Umbilical cord (tissue), 1 donor: ENCODE measurements at regions not wholly inside any gene's neighbourhood (a gene's known extent, or its start where the extent isn't known, plus 50 kb on each side); places are given as distances from the start of the nearest gene placed in this dataset.

Source experiments
- DNase-seq: peaks from one replicate; pipeline ENCODE4 v3.0.0-alpha.2; 2015; ENCODE audit warnings: low spot score

GRCh38 chr3:40642812-40643211 lies 118.1 kb downstream of the ZNF621 start:
- DNase-seq = no peak

DNA sequence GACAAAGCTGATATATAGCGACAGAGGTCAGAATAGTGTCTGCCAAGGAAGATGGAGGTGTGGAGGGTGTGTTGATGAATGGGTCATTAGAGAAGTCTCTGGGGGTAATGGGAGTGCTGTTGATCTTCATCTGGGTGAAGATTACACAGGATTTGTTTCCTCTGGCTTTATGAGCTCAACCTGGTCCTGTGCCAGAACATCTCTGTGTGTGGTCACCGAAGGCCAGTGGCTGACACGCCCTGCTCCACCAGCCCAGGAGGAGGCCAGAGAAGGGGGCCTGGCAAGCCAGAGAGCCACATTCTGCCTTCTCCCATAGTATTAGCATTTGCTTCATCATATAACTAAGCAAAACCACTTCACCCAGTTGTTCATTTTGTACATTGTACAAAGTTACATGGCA lies 121.1 kb downstream of the ZNF621 start:
- DNase-seq = no peak

DNA sequence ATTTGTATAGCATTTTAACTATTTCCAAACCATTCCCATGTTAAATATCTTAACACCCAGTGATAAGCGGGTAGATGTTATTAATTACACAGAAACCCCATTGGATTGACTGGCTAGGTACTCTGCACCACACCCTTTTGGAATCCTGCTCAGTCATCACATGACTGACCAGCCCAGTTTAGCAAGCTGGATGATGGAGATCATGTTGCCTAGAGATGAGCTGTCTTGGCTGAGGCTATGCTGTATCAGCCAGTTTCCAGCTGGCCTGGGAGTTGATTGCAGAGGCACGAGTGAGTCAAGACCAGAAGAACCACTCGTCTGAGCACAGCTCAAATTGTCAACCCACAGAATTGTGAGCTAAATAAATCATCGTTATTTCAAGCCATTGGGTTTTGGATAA lies 124.6 kb downstream of the ZNF621 start:
- no peak for DNase-seq

GRCh38 chr3:40652072-40652471 lies 127.3 kb downstream of the ZNF621 start:
- DNase-seq = no peak

DNA sequence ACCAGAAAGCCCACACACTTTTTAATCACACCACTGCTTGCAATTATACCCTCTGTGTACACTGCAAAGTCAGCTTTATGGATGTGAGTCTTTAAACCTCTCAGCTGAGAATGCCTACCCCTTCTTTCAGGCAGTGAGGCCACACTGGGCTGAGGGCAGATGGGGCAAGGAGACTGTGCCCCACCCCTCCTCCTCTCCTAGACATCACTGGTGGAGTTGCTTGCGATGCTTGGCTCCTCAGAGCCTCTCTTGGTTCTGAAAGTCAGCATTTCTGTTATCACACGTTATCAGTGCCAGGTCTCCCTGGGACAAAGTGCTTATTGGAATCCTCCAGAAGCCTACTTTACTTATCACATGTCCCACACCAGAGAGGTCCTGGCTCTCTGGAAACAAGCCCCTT lies 128.2 kb downstream of the ZNF621 start:
- DNase-seq = peak; percentile 19

DNA sequence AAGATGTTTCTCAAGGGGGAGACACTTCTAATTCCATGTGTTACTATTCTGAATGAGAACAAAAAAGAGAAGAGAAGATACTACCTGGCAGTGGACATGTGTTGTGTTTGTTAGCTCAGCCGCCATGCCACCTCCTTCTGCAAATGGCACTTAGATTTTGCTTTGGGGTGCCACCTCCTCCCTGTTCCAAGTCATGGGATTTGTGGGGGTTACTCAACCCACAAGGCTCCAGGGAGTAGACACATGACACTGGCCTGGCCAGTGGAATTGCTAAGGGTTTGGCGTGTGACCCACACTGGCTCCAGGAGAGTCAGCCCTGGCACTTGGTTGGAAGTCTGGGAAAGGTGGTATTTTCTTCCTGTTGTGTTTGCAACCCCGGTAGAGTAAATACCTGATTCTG lies 129.1 kb downstream of the ZNF621 start:
- no peak for DNase-seq

GRCh38 chr3:40655551-40655950 lies 130.8 kb downstream of the ZNF621 start:
- no peak for DNase-seq

GRCh38 chr3:40657623-40658022 lies 132.9 kb downstream of the ZNF621 start:
- no peak for DNase-seq

DNA sequence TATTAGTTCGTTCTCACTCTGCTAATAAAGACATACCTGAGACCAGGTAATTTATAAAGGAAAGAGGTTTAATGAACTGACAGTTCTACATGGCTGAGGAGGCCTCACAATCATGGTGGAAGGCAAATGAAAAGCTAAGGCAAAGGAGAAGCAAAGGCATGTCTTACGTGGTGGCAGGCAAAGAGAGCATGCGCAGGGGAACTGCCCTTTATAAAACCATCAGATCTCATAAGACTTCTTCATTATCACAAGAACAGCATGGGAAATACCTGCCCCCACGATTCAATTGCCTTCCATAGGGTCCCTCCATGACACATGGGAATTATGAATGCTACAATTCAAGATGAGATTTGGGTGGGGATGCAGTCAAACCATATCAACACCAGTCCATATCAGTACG lies 133.5 kb downstream of the ZNF621 start:
- no peak for DNase-seq

- no peak for DNase-seq
These were observed 135.8 kb downstream of the ZNF621 start for GRCh38 chr3:40660554-40660953.

GRCh38 chr3:40661284-40661683 lies 136.5 kb downstream of the ZNF621 start:
- no peak for DNase-seq

GRCh38 chr3:40663280-40663679 lies 138.5 kb downstream of the ZNF621 start:
- DNase-seq = peak; percentile 35

- no peak for DNase-seq
These were observed 144.4 kb downstream of the ZNF621 start for GRCh38 chr3:40669176-40669575.

DNA sequence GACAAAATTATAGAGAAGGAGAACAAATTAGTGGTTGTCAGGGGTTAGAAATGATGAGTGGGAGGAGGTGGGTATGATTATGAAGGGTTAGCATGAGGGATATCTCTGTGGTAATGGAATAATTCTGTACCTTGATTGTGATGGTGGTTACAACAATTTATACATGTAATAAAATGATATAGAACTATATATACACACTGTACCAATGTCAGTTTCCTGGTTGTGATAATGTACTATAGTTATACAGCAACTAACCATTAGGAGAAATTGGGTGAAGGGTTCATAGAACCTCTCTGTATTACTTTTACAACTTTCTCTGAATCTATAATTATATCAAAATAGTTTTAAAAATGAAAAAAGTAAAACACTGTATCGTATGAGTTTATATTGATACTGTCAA lies 148.1 kb downstream of the ZNF621 start:
- DNase-seq = no peak

GRCh38 chr3:40677321-40677720 lies 152.6 kb downstream of the ZNF621 start:
- no peak for DNase-seq

GRCh38 chr3:40677749-40678148 lies 153.0 kb downstream of the ZNF621 start:
- DNase-seq = no peak

GRCh38 chr3:40679290-40679689 lies 154.5 kb downstream of the ZNF621 start:
- no peak for DNase-seq

DNA sequence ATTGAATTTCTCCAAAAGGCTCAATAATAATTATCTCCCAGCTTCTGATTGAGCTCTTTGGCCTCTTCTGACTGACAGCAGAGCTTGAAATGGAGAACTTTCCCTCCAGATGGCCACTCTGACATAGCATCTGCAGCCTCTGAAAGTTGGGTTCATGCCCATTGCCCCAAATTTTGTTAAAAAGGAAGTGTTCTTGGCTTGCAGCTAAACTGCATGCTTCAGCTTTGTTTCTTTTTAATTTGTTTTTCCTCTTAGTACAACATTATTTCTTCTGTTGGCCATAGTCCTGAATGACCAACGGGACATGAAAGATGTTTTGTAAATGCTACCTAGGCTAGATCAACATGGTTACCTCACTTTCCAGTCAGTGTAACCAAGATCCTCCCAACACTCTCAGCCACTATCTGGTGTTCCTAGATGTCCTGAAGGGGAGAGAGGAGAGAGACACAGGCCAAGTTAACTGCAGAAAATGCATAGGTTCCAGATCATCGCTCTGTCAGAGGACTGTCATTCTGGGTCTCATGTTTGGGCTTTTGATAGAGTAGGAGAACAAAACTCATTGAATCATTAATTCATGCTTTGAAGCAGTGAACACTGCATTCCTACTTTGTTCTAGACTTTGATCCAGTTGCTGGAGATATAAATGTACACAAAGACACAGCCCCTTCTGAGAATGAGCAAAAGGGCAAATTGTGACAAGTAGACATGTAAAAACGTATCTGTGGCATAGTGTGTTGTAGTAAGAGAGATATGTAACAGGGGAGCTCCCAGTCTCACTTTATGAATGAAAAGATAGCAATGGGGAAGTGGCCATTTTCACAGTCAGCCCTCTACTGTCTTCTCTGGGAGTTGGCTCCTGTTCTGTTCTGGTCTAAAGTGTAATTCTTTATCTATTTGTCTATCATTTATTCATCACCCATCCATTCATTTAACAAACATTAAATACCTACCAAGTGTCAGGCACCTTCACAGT lies 156.2 kb downstream of the ZNF621 start:
- no peak for DNase-seq

DNA sequence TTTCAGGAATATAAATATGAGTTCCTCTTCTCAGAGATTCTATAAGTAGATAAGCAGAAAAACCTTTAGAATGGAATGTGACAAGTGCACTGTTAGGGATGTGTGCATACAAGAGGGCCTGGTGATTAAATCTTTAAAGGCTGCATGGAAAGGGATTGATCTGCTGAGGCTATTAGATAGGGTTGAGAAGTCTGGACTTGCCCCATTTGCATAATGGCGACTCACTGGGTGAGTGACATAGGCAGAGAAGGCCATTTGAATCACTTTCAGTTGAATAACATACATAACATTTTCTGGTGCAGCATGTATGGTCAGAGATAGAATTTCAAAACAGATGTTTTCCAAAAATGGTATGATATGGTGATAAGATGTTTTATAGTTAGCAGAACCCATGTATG lies 156.9 kb downstream of the ZNF621 start:
- DNase-seq = no peak

DNA sequence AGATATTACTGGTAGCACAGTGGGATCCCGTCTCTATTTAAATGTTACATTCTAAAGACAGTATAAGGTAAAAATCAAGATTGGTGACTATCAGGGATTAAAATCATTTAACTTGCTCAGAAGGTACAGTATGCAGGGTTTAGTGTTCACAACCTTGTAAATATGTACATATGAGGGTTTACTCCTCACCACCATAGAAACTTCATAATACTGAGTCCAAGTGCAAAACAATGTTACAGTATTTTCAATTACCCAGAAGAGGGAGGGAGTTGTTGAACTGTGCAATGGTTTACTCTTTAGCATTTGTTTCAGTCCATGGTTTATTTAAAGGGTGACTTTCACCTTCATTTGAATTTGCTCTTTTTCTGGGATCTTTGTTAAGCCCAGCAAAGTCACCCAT lies 165.1 kb downstream of the ZNF621 start:
- no peak for DNase-seq

DNA sequence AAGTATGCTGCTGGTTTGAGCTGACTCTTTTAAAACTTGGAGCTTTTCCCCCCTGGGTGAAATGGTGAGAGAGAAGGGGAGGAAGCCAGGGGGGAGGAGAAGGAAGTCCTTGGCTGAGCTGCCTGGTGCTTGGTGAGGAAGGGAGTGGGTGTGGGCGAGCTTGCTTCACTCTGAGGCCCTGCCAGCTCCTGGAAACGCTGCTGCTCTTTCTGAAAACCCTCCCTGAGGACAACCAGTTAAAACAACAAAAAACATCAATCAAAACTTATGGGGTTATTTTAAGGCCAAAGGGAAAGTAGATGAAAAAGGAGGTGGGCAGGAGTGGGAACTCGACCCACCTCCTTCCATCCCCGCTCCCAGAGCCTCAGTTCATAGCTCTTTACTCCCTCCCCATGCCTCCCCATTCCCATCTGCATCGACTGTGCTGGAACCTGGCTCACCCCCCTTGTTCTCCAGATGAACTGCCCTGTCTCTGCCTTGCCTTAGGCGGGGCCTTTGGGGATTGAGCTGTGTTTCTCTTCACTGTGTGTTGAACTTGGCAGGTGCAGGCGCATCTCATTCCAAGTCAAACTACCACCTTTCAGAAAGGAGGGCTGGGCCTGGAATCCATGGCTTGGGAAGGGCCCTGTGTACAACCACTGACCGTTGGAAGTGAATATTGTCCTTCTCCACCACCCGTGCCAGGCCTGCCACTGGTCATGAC lies 166.1 kb downstream of the ZNF621 start:
- DNase-seq = peak; percentile 78

DNA sequence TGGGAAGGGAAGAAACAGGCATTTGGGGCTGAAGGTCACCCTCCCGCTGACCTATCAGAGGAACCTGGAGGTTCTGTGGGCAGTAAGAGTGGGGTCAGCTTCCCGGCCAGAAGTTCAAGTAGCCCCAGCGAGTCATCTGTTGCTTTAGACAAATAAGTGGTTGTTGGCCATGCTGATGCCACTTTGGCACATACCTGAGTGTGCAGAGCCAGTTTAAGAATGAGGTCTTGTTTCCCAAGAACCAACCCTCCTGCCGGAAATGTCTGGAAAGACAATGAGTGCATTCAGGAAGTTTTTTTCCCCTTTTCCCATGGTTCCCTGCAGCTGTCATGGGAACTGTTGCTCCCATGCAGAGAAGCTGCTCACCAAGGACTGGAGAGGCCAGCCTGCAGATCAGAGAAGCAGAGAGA lies 166.7 kb downstream of the ZNF621 start:
- no peak for DNase-seq

DNA sequence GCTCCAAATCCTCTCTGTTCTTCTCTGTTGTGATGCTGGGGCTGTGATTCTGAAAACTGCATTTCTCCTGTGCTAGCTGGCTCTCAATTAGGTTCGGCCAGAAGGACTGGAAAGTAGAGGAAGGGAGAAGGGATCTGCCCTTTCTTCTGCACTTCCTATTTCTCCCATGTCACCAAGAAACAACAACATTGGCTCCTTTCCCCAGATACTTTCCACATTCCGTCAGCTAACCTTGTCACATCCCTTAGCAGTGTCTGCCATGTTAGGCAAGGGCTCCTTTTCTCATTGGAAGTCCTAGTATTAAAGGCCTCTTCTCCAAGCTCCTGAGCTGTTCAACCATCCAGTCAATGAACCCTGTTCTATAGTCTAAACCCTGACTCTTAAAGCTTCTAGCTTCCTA lies 171.1 kb downstream of the ZNF621 start:
- DNase-seq = no peak
